ENCODE measurements at regions not wholly inside any gene's neighbourhood (a gene's known extent, or its start where the extent isn't known, plus 50 kb on each side); places are given as distances from the start of the nearest gene placed in this dataset.
"Not testable (repeated sequence)": the region's sequence is repeated elsewhere in the genome, so short reads cannot be mapped to it uniquely, and the experiment has no call there.

DNA sequence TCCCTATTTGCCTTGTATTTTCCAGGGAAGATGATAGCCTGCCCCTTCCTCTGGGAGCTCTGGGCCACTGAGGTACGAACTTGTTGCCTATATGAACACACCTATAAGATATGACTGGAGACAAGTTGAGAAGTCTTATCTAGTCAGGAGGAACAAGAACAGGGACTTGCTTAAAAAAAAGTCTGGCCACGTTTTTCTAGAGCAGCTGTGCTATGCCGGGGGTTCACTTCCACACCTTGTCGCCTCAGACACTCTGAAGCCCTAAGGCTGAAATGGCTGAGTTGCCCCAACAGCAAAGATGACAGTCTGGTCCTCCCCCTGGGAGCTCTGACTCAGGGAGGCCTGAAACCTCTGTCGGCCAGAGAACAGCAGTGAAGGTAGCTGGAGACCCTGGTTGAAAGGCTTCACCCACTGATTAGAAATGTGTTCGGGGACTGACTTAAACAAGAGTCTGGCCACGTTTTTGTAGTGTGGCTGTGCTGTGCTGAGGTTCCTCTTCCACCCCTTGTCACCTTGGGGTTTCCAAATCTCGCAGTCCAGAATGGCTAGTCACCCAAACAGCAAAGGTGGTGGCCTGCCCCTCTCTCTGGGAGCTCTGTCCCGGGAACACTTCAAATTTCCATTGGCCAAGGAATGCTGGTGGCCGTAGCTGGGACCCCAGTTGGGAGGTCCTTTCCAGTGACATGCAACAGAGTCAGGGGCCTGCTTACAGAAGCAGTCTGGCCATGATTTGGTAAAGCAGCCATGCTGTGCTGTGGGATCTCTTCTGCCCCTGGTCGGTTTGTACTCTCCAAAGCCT is 225.5 kb downstream of the CWH43 start:
- not testable (repeated sequence) for H3K4me1 Mint-ChIP-seq (ENCODE audit: low read depth, unreplicated experiment); H3K4me2 ChIP-seq (ENCODE audit: low read length); FAIRE-seq; H3K27me3 Mint-ChIP-seq (ENCODE audit: low read depth, unreplicated experiment); DNase-seq (ENCODE audit: low read depth); H3K9ac ChIP-seq (ENCODE audit: low read length); H3K4me1 ChIP-seq (ENCODE audit: insufficient read depth, low read length); H2AFZ ChIP-seq (ENCODE audit: low read depth, low read length); H3K9me3 ChIP-seq (ENCODE audit: insufficient read depth, low read depth, low read length); H3K27ac Mint-ChIP-seq (ENCODE audit: unreplicated experiment); H3K4me3 ChIP-seq (ENCODE audit: insufficient read depth, low read depth, low read length); H3K36me3 Mint-ChIP-seq (ENCODE audit: low read depth, unreplicated experiment); H3K36me3 ChIP-seq (ENCODE audit: insufficient read depth, low read length); H4K20me1 ChIP-seq (ENCODE audit: insufficient read depth, low read length); H3K79me2 ChIP-seq (ENCODE audit: insufficient read depth, low read length); H3K4me3 Mint-ChIP-seq (ENCODE audit: unreplicated experiment); H3K27me3 ChIP-seq (ENCODE audit: insufficient read depth, low read length); H3K27ac ChIP-seq (ENCODE audit: low read depth, low read length)
- H3K9me3 Mint-ChIP-seq (ENCODE audit: unreplicated experiment) = peaks cover 31% of the 10 kb centered on the region

DNA sequence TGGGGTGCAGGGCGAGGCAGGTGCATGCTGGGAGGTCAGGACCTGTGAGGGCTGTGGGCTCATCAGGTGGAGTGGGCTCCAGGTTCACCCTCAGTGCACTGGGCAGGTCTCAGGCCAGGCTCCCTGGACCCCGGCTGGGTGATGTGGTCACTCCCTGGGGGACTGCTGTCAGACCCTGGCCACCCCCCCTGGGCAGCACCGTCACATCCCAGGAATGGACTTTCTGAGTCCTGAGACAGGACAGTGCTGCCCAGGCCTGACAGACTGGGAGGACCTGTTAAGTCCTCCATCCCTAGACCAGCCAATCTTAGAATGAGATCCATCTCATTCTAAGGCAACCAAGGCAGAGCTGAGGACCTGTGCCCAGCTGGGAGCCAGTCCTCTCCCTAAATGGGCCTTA is 227.2 kb downstream of the CWH43 start:
- H3K36me3 ChIP-seq (ENCODE audit: insufficient read depth, low read length); H3K9ac ChIP-seq (ENCODE audit: low read length); H3K36me3 Mint-ChIP-seq (ENCODE audit: low read depth, unreplicated experiment); H3K27ac ChIP-seq (ENCODE audit: low read depth, low read length); H3K4me3 Mint-ChIP-seq (ENCODE audit: unreplicated experiment); H3K4me1 Mint-ChIP-seq (ENCODE audit: low read depth, unreplicated experiment); H3K79me2 ChIP-seq (ENCODE audit: insufficient read depth, low read length); H3K27ac Mint-ChIP-seq (ENCODE audit: unreplicated experiment); H2AFZ ChIP-seq (ENCODE audit: low read depth, low read length); H4K20me1 ChIP-seq (ENCODE audit: insufficient read depth, low read length); H3K4me2 ChIP-seq (ENCODE audit: low read length); FAIRE-seq; H3K4me3 ChIP-seq (ENCODE audit: insufficient read depth, low read depth, low read length); H3K4me1 ChIP-seq (ENCODE audit: insufficient read depth, low read length); DNase-seq (ENCODE audit: low read depth); H3K27me3 Mint-ChIP-seq (ENCODE audit: low read depth, unreplicated experiment); H3K27me3 ChIP-seq (ENCODE audit: insufficient read depth, low read length): not testable (repeated sequence)
- peaks cover 31% of the 10 kb centered on the region for H3K9me3 Mint-ChIP-seq (ENCODE audit: unreplicated experiment)
- H3K9me3 ChIP-seq (ENCODE audit: insufficient read depth, low read depth, low read length) = peaks cover 11% of the 10 kb centered on the region

DNA sequence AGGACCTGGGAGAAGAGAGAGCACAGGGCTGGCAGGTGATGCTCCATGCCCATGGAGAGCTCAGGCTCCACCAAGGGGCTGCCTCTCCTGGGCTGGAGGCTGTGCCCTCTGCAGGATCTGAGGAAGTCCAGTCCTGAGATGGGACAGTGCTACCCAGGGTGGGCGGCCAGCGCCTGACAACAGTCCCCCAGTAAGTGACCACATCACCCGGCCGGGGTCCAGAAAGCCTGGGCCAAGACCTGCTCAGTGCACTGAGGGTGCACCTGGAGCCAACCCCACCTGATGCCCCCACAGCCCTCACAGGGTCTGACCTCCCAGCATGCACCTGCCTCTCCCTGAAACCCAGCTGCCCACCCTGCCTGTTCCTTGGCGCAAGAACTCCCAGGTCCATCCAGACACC is 227.7 kb downstream of the CWH43 start:
- H3K27me3 Mint-ChIP-seq (ENCODE audit: low read depth, unreplicated experiment); H3K36me3 ChIP-seq (ENCODE audit: insufficient read depth, low read length); H3K4me1 Mint-ChIP-seq (ENCODE audit: low read depth, unreplicated experiment); H3K4me3 Mint-ChIP-seq (ENCODE audit: unreplicated experiment); H3K79me2 ChIP-seq (ENCODE audit: insufficient read depth, low read length); DNase-seq (ENCODE audit: low read depth); FAIRE-seq; H4K20me1 ChIP-seq (ENCODE audit: insufficient read depth, low read length); H3K4me3 ChIP-seq (ENCODE audit: insufficient read depth, low read depth, low read length); H3K36me3 Mint-ChIP-seq (ENCODE audit: low read depth, unreplicated experiment); H2AFZ ChIP-seq (ENCODE audit: low read depth, low read length); H3K27ac Mint-ChIP-seq (ENCODE audit: unreplicated experiment); H3K27me3 ChIP-seq (ENCODE audit: insufficient read depth, low read length); H3K27ac ChIP-seq (ENCODE audit: low read depth, low read length); H3K9ac ChIP-seq (ENCODE audit: low read length); H3K4me1 ChIP-seq (ENCODE audit: insufficient read depth, low read length); H3K4me2 ChIP-seq (ENCODE audit: low read length): not testable (repeated sequence)
- H3K9me3 ChIP-seq (ENCODE audit: insufficient read depth, low read depth, low read length) = peaks cover 11% of the 10 kb centered on the region
- peaks cover 31% of the 10 kb centered on the region for H3K9me3 Mint-ChIP-seq (ENCODE audit: unreplicated experiment)

DNA sequence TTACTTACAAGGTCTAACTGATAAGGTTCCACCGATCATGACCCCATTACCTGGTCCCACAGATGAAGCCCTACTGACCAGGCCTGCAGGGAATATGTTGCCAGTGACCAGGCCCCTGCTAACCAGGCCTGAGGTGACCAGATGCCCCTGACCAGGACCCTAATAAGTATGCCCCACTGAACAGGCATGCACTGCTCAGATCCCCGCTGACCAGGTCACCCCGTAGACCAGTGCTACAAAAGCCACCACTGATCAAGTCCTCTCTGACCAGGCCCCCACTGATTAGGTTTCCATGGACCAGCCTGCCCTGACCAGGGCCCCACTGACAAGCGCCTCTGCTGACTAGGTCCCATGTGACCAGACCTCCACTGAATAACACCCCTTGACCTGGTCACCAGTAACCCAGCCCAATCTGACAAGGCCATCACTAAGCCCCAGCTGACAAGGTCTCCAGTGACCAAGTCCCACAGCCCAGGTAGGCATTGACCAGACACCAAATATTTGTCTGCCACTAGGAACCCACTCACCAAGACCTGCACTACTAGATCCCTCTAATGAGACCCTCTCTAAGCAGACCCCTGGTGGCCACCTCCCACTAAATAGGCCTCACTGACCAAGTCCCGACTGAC is 228.5 kb downstream of the CWH43 start:
- not testable (repeated sequence) for DNase-seq (ENCODE audit: low read depth); H3K27me3 ChIP-seq (ENCODE audit: insufficient read depth, low read length); H3K79me2 ChIP-seq (ENCODE audit: insufficient read depth, low read length); H2AFZ ChIP-seq (ENCODE audit: low read depth, low read length); FAIRE-seq; H3K27me3 Mint-ChIP-seq (ENCODE audit: low read depth, unreplicated experiment); H3K27ac Mint-ChIP-seq (ENCODE audit: unreplicated experiment); H3K4me3 Mint-ChIP-seq (ENCODE audit: unreplicated experiment); H3K9ac ChIP-seq (ENCODE audit: low read length); H4K20me1 ChIP-seq (ENCODE audit: insufficient read depth, low read length); H3K36me3 ChIP-seq (ENCODE audit: insufficient read depth, low read length); H3K27ac ChIP-seq (ENCODE audit: low read depth, low read length); H3K4me3 ChIP-seq (ENCODE audit: insufficient read depth, low read depth, low read length); H3K4me1 ChIP-seq (ENCODE audit: insufficient read depth, low read length); H3K4me2 ChIP-seq (ENCODE audit: low read length); H3K36me3 Mint-ChIP-seq (ENCODE audit: low read depth, unreplicated experiment); H3K4me1 Mint-ChIP-seq (ENCODE audit: low read depth, unreplicated experiment)
- H3K9me3 ChIP-seq (ENCODE audit: insufficient read depth, low read depth, low read length) = peaks cover 11% of the 10 kb centered on the region
- H3K9me3 Mint-ChIP-seq (ENCODE audit: unreplicated experiment) = peaks cover 32% of the 10 kb centered on the region

DNA sequence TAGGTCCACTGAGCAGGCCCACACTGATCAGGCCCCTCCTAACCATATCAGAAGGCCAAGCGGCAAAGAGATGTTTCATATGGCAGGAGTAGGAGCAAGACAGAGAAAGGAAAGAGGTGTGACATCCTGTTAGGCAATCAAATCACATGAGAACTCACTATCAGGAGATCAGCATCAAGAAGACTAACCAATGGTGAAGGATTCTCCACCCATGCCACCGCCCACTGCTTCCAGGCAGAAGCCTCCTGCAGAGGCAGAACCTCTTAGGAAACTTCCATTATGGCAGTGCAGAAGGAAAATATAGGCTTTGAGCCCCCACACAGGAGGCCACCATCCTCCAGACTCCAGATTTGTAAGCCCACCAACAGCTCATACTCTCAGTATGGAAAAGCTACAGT is 229.0 kb downstream of the CWH43 start:
- not testable (repeated sequence) for H3K36me3 Mint-ChIP-seq (ENCODE audit: low read depth, unreplicated experiment); H3K4me2 ChIP-seq (ENCODE audit: low read length); H3K4me1 Mint-ChIP-seq (ENCODE audit: low read depth, unreplicated experiment); FAIRE-seq; H3K27me3 Mint-ChIP-seq (ENCODE audit: low read depth, unreplicated experiment); H3K27me3 ChIP-seq (ENCODE audit: insufficient read depth, low read length); H3K27ac Mint-ChIP-seq (ENCODE audit: unreplicated experiment); H2AFZ ChIP-seq (ENCODE audit: low read depth, low read length); H3K36me3 ChIP-seq (ENCODE audit: insufficient read depth, low read length); H3K9ac ChIP-seq (ENCODE audit: low read length); H3K4me3 ChIP-seq (ENCODE audit: insufficient read depth, low read depth, low read length); H3K4me3 Mint-ChIP-seq (ENCODE audit: unreplicated experiment); DNase-seq (ENCODE audit: low read depth); H4K20me1 ChIP-seq (ENCODE audit: insufficient read depth, low read length); H3K79me2 ChIP-seq (ENCODE audit: insufficient read depth, low read length); H3K27ac ChIP-seq (ENCODE audit: low read depth, low read length); H3K4me1 ChIP-seq (ENCODE audit: insufficient read depth, low read length)
- peaks cover 32% of the 10 kb centered on the region for H3K9me3 Mint-ChIP-seq (ENCODE audit: unreplicated experiment)
- peaks cover 11% of the 10 kb centered on the region for H3K9me3 ChIP-seq (ENCODE audit: insufficient read depth, low read depth, low read length)

DNA sequence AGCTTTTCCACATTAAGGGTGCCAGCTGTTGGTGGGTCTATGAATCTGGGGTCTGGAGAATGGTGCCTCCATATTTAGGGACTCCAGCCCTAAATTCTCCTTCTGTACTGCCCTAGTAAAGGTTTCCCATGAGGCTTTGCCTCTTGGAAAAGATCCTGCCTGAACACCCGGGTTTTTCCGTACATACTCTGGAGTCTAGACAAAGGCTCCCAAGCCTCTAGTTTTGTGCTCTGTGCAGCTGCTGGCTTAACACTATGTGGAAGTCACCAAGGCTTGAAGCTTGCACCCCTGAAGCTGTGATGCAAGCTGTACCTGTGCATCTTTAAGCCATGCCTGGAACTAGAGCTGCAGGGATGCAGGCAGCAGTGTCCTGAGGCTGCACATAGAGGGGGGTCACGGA is 230.5 kb downstream of the CWH43 start:
- not testable (repeated sequence) for H3K27me3 Mint-ChIP-seq (ENCODE audit: low read depth, unreplicated experiment); FAIRE-seq; H4K20me1 ChIP-seq (ENCODE audit: insufficient read depth, low read length); H3K9ac ChIP-seq (ENCODE audit: low read length); H3K36me3 Mint-ChIP-seq (ENCODE audit: low read depth, unreplicated experiment); H3K4me1 Mint-ChIP-seq (ENCODE audit: low read depth, unreplicated experiment); H3K36me3 ChIP-seq (ENCODE audit: insufficient read depth, low read length); H3K27me3 ChIP-seq (ENCODE audit: insufficient read depth, low read length); H3K4me3 Mint-ChIP-seq (ENCODE audit: unreplicated experiment); H3K4me1 ChIP-seq (ENCODE audit: insufficient read depth, low read length); H2AFZ ChIP-seq (ENCODE audit: low read depth, low read length); H3K4me3 ChIP-seq (ENCODE audit: insufficient read depth, low read depth, low read length); H3K27ac ChIP-seq (ENCODE audit: low read depth, low read length); H3K79me2 ChIP-seq (ENCODE audit: insufficient read depth, low read length); H3K27ac Mint-ChIP-seq (ENCODE audit: unreplicated experiment); DNase-seq (ENCODE audit: low read depth); H3K4me2 ChIP-seq (ENCODE audit: low read length)
- H3K9me3 Mint-ChIP-seq (ENCODE audit: unreplicated experiment) = peaks cover 34% of the 10 kb centered on the region
- H3K9me3 ChIP-seq (ENCODE audit: insufficient read depth, low read depth, low read length) = peaks cover 16% of the 10 kb centered on the region
